Fibroblast of gingiva (primary cell): ENCODE measurements at regions not wholly inside any gene's neighbourhood (a gene's known extent, or its start where the extent isn't known, plus 50 kb on each side); places are given as distances from the start of the nearest gene placed in this dataset.
A peak's percentile ranks its signal among the peaks of the same experiment; 100 is the strongest.

Source experiments
- DNase-seq: peaks from one replicate; pipeline ENCODE4 v3.0.0-alpha.2; 2011; ENCODE audit warnings: low read depth

GRCh38 chr6:23311211-23311610 is 741.8 kb downstream of the HDGFL1 start:
- no peak for DNase-seq

- DNase-seq, result no peak
Measured at GRCh38 chr6:23316131-23316530, 746.8 kb downstream of the HDGFL1 start.

GRCh38 chr6:23316931-23317330 is 747.6 kb downstream of the HDGFL1 start:
- no peak for DNase-seq

- no peak for DNase-seq
Measured at GRCh38 chr6:23319582-23319981, 750.2 kb downstream of the HDGFL1 start.

- DNase-seq, result no peak
Measured at GRCh38 chr6:23320471-23321015, 751.2 kb downstream of the HDGFL1 start.

GRCh38 chr6:23323897-23324296 is 754.5 kb downstream of the HDGFL1 start:
- no peak for DNase-seq

GRCh38 chr6:23325065-23325464 is 755.7 kb downstream of the HDGFL1 start:
- DNase-seq, result no peak

GRCh38 chr6:23327621-23328020 is 758.3 kb downstream of the HDGFL1 start:
- DNase-seq, result no peak

- DNase-seq, result no peak
Measured at GRCh38 chr6:23329086-23329485, 759.7 kb downstream of the HDGFL1 start.

GRCh38 chr6:23330632-23331031 is 761.3 kb downstream of the HDGFL1 start:
- no peak for DNase-seq

GRCh38 chr6:23334360-23334759 is 765.0 kb downstream of the HDGFL1 start:
- no peak for DNase-seq

GRCh38 chr6:23335894-23336293 is 766.5 kb downstream of the HDGFL1 start:
- no peak for DNase-seq

- no peak for DNase-seq
Measured at GRCh38 chr6:23339268-23339667, 769.9 kb downstream of the HDGFL1 start.

GRCh38 chr6:23340271-23340670 is 770.9 kb downstream of the HDGFL1 start:
- no peak for DNase-seq

GRCh38 chr6:23343610-23344306 is 774.4 kb downstream of the HDGFL1 start:
- DNase-seq, result no peak

GRCh38 chr6:23348185-23348584 is 777.8 kb upstream of the NRSN1 start:
- no peak for DNase-seq

GRCh38 chr6:23349521-23350147 is 776.4 kb upstream of the NRSN1 start:
- peak; percentile 69 for DNase-seq

GRCh38 chr6:23350752-23351453 is 775.1 kb upstream of the NRSN1 start:
- DNase-seq, result no peak

- no peak for DNase-seq
Measured at GRCh38 chr6:23354004-23354403, 772.0 kb upstream of the NRSN1 start.

- no peak for DNase-seq
Measured at GRCh38 chr6:23357185-23357766, 768.7 kb upstream of the NRSN1 start.

GRCh38 chr6:23365732-23366131 is 760.3 kb upstream of the NRSN1 start:
- no peak for DNase-seq

- no peak for DNase-seq
Measured at GRCh38 chr6:23367311-23367710, 758.7 kb upstream of the NRSN1 start.

GRCh38 chr6:23368557-23368956 is 757.5 kb upstream of the NRSN1 start:
- DNase-seq, result no peak
